ENCODE measurements at regions not wholly inside any gene's neighbourhood (a gene's known extent, or its start where the extent isn't known, plus 50 kb on each side); places are given as distances from the start of the nearest gene placed in this dataset.

- peak; percentile 66 for DNase-seq (ENCODE audit: low read depth)
- H3K4me3 ChIP-seq (ENCODE audit: low read depth, low read length), result no peak overlapping the region
- TF ChIP-seq MAX (IDR thresholded peaks at IDR 0.05; ENCODE audit: low read depth, low read length), result no peak
- TF ChIP-seq CTCF (IDR thresholded peaks at IDR 0.05; ENCODE audit: low read depth, low read length), result no peak
- TF ChIP-seq MYC (IDR thresholded peaks at IDR 0.05; ENCODE audit: low read depth, low read length), result no peak
- TF ChIP-seq POLR2A (IDR thresholded peaks at IDR 0.05; ENCODE audit: extremely low read depth, insufficient read length), result no peak
Measured at GRCh38 chr13:105177265-105177900, 1358.1 kb downstream of the EFNB2 start.

- no peak overlapping the region for H3K4me3 ChIP-seq (ENCODE audit: low read depth, low read length)
- DNase-seq (ENCODE audit: low read depth), result no peak
- TF ChIP-seq MYC (IDR thresholded peaks at IDR 0.05; ENCODE audit: low read depth, low read length) (no peak), MAX (IDR thresholded peaks at IDR 0.05; ENCODE audit: low read depth, low read length) (no peak)
Measured at GRCh38 chr13:105170438-105170837, 1365.0 kb downstream of the EFNB2 start.

GRCh38 chr13:105168295-105168694 is 1367.2 kb downstream of the EFNB2 start:
- H3K4me3 ChIP-seq (ENCODE audit: low read depth, low read length), result no peak overlapping the region
- TF ChIP-seq POLR2A (IDR thresholded peaks at IDR 0.05; ENCODE audit: extremely low read depth, insufficient read length), result no peak
- no peak for TF ChIP-seq MYC (IDR thresholded peaks at IDR 0.05; ENCODE audit: low read depth, low read length)
- TF ChIP-seq CTCF (IDR thresholded peaks at IDR 0.05; ENCODE audit: low read depth, low read length), result no peak
- no peak for TF ChIP-seq MAX (IDR thresholded peaks at IDR 0.05; ENCODE audit: low read depth, low read length)
- DNase-seq (ENCODE audit: low read depth), result no peak

GRCh38 chr13:105167385-105167784 is 1368.1 kb downstream of the EFNB2 start:
- TF ChIP-seq POLR2A (IDR thresholded peaks at IDR 0.05; ENCODE audit: extremely low read depth, insufficient read length) (no peak), MYC (IDR thresholded peaks at IDR 0.05; ENCODE audit: low read depth, low read length) (no peak), CTCF (IDR thresholded peaks at IDR 0.05; ENCODE audit: low read depth, low read length) (no peak), MAX (IDR thresholded peaks at IDR 0.05; ENCODE audit: low read depth, low read length) (no peak)
- H3K4me3 ChIP-seq (ENCODE audit: low read depth, low read length), result no peak overlapping the region
- DNase-seq (ENCODE audit: low read depth), result no peak

- DNase-seq (ENCODE audit: low read depth), result no peak
- H3K4me3 ChIP-seq (ENCODE audit: low read depth, low read length), result no peak overlapping the region
- TF ChIP-seq MAX (IDR thresholded peaks at IDR 0.05; ENCODE audit: low read depth, low read length) (no peak), POLR2A (IDR thresholded peaks at IDR 0.05; ENCODE audit: extremely low read depth, insufficient read length) (no peak), CTCF (IDR thresholded peaks at IDR 0.05; ENCODE audit: low read depth, low read length) (no peak), MYC (IDR thresholded peaks at IDR 0.05; ENCODE audit: low read depth, low read length) (no peak)
Measured at GRCh38 chr13:105165449-105166125, 1369.9 kb downstream of the EFNB2 start.

GRCh38 chr13:105159841-105160240 is 1375.6 kb downstream of the EFNB2 start:
- no peak overlapping the region for H3K4me3 ChIP-seq (ENCODE audit: low read depth, low read length)
- DNase-seq (ENCODE audit: low read depth), result no peak
- TF ChIP-seq MAX (IDR thresholded peaks at IDR 0.05; ENCODE audit: low read depth, low read length) (no peak), POLR2A (IDR thresholded peaks at IDR 0.05; ENCODE audit: extremely low read depth, insufficient read length) (no peak), CTCF (IDR thresholded peaks at IDR 0.05; ENCODE audit: low read depth, low read length) (no peak), MYC (IDR thresholded peaks at IDR 0.05; ENCODE audit: low read depth, low read length) (no peak)

All from NB4 (cell line).